ENCODE measurements at regions not wholly inside any gene's neighbourhood (a gene's known extent, or its start where the extent isn't known, plus 50 kb on each side); places are given as distances from the start of the nearest gene placed in this dataset.

GRCh38 chr2:144244938-144245337 lies 275.0 kb downstream of the ZEB2 start:
- TF ChIP-seq POLR2A (IDR thresholded peaks at IDR 0.05; ENCODE audit: low read length) (no peak), GATA1 (IDR thresholded peaks at IDR 0.05; ENCODE audit: low read depth, low read length) (no peak)
- DNase-seq = no peak

- TF ChIP-seq GATA1 (IDR thresholded peaks at IDR 0.05; ENCODE audit: low read depth, low read length) (no peak), POLR2A (IDR thresholded peaks at IDR 0.05; ENCODE audit: low read length) (no peak)
- no peak for DNase-seq
Measured at GRCh38 chr2:144242311-144242710, 277.6 kb downstream of the ZEB2 start.

DNA sequence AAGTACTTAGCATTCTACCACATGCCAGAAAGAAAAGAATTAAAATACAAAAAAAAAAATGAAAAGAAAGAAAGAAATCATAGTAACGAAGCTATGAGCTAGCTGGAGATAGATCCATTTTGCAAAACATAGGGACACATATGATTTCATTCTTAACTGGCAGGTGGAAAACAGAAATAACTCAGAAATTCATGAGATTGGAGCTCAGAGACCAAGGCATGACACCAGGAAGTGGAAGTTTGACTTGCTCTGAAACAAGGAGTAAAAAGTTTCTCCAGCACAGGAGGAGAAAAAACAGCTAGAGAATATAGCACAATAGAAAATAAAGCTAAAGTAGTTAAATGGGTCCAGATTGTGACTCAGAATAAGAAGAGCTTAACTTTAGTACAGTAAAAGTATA lies 278.1 kb downstream of the ZEB2 start:
- TF ChIP-seq POLR2A (IDR thresholded peaks at IDR 0.05; ENCODE audit: low read length) (no peak), GATA1 (IDR thresholded peaks at IDR 0.05; ENCODE audit: low read depth, low read length) (no peak)
- DNase-seq = no peak

GRCh38 chr2:144240656-144241339 lies 279.1 kb downstream of the ZEB2 start:
- peak in 1 of 2 experiments; percentile 18 for DNase-seq
- TF ChIP-seq POLR2A (IDR thresholded peaks at IDR 0.05; ENCODE audit: low read length) (no peak), GATA1 (IDR thresholded peaks at IDR 0.05; ENCODE audit: low read depth, low read length) (no peak)

- no peak for DNase-seq
Measured at GRCh38 chr2:144239726-144240125, 280.2 kb downstream of the ZEB2 start.

DNA sequence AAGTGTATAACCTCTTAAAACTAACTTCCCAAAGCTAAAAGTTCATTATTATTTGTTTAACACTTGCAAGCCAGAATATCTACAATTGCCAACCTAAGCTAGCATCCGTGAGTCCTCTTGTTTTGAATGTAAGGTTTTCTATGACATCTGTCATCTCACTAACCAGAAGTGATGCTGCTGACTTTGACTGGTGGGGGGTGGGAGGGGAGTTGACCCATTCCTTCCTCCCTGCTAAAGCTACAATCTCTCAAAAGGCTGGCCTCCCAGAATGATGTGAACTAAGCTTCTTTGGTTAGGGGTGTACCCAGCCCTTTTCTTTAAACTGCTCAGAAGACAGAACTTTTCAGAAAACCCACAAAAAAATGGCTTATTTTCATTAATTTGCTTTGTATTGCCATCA lies 280.6 kb downstream of the ZEB2 start:
- no peak for DNase-seq
- TF ChIP-seq POLR2A (IDR thresholded peaks at IDR 0.05; ENCODE audit: low read length) (no peak), GATA1 (IDR thresholded peaks at IDR 0.05; ENCODE audit: low read depth, low read length) (no peak)

More at GRCh38 chr2:144239726-144240125, 280.2 kb downstream of the ZEB2 start:
- TF ChIP-seq POLR2A (IDR thresholded peaks at IDR 0.05; ENCODE audit: low read length) = no peak
- TF ChIP-seq GATA1 (IDR thresholded peaks at IDR 0.05; ENCODE audit: low read depth, low read length) = no peak

GRCh38 chr2:144237830-144238627 lies 281.9 kb downstream of the ZEB2 start:
- DNase-seq = peak; percentile 31 to 32
- TF ChIP-seq POLR2A (IDR thresholded peaks at IDR 0.05; ENCODE audit: low read length) (no peak), GATA1 (IDR thresholded peaks at IDR 0.05; ENCODE audit: low read depth, low read length) (no peak)

DNA sequence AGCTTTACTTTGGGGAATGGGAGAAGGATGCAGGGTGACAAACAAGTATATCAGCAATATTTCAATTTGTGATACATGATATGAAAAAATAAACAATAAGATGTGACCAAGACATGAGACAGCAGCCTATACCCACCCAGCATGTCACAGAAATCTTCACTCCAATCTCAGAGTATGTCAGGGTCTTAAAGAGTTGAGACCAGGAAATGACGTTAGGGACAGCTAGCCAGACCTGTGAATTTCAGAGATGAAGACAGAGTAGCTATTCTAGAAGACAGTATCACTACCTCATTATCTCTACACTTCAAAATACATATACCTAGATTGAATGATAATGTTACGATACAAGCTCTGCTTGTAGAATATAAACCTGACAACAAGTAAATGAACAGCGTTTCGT lies 282.8 kb downstream of the ZEB2 start:
- DNase-seq = no peak
- TF ChIP-seq POLR2A (IDR thresholded peaks at IDR 0.05; ENCODE audit: low read length) (no peak), GATA1 (IDR thresholded peaks at IDR 0.05; ENCODE audit: low read depth, low read length) (no peak)

- DNase-seq = no peak
- TF ChIP-seq POLR2A (IDR thresholded peaks at IDR 0.05; ENCODE audit: low read length) (no peak), GATA1 (IDR thresholded peaks at IDR 0.05; ENCODE audit: low read depth, low read length) (no peak)
Measured at GRCh38 chr2:144235050-144235449, 284.9 kb downstream of the ZEB2 start.

GRCh38 chr2:144234542-144234871 lies 285.4 kb downstream of the ZEB2 start:
- TF ChIP-seq POLR2A (IDR thresholded peaks at IDR 0.05; ENCODE audit: low read length) (no peak), GATA1 (IDR thresholded peaks at IDR 0.05; ENCODE audit: low read depth, low read length) (no peak)
- DNase-seq = peak; percentile 64 to 68

DNA sequence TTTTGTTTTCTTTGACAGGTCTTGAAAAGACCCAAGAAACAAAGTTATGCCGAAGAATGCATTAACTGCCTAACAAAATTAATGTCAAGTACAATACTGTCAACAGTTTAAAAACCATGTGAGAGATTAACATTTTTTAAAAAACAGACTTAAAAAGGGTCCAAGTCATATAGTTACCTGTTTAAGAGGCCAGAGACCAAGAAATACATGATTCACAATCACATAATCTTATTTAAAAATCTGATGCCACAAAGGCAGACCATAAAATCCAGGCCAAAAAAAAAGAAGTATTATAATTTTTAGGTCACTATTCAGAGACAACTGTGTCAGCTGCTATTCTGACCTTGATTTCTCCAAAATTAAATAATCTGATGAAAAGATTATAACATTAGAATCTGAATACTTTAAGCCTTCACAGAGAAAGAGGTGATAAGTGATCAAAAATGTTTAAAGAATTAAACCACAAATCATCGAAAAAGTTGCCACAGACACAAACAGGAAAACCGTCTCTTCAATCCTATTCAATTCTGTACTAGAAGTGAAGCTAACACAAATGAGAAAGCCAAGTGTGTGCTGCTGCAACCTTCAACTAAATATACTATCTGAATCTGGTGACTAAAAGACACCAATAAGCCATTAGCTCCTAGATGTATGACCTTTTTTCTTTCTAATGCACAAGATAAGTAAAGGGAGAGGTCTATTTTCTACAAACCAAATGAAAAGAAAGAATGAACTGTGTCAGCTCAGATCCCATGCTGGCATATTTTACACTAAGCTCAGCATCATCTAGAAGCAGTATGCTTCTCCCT lies 286.0 kb downstream of the ZEB2 start:
- no peak for DNase-seq
- no peak for TF ChIP-seq POLR2A (IDR thresholded peaks at IDR 0.05; ENCODE audit: low read length)
- TF ChIP-seq GATA1 (IDR thresholded peaks at IDR 0.05; ENCODE audit: low read depth, low read length) = no peak

- peak in 1 of 2 experiments; percentile 35 for DNase-seq
- TF ChIP-seq GATA1 (IDR thresholded peaks at IDR 0.05; ENCODE audit: low read depth, low read length) (no peak), POLR2A (IDR thresholded peaks at IDR 0.05; ENCODE audit: low read length) (no peak)
Measured at GRCh38 chr2:144233317-144233716, 286.6 kb downstream of the ZEB2 start.

GRCh38 chr2:144230448-144231085 lies 289.4 kb downstream of the ZEB2 start:
- TF ChIP-seq GATA1 (IDR thresholded peaks at IDR 0.05; ENCODE audit: low read depth, low read length) (peak; percentile 56), POLR2A (IDR thresholded peaks at IDR 0.05; ENCODE audit: low read length) (no peak)
- DNase-seq = peak; percentile 85 to 89

DNA sequence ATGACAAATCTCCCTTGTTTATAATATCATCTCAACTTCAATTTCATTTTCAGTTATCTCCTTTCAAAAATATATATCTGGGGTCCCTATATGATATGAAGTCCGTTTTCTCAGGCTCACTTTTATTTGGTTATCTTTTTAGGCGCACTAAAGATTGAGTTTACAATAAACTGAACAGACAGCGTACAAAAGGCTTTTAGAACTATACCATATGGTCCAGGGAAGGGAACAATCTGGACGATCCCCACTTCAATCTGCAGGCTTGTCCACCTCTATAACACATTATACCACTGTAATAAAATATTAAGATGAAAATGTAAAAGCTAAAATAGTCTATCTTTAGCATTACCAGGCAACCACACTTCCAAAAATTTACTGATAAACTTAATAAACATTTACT lies 289.9 kb downstream of the ZEB2 start:
- no peak for DNase-seq
- TF ChIP-seq GATA1 (IDR thresholded peaks at IDR 0.05; ENCODE audit: low read depth, low read length) = no peak
- TF ChIP-seq POLR2A (IDR thresholded peaks at IDR 0.05; ENCODE audit: low read length) = no peak

Measured in erythroblast (primary cell).